ENCODE measurements at regions not wholly inside any gene's neighbourhood (a gene's known extent, or its start where the extent isn't known, plus 50 kb on each side); places are given as distances from the start of the nearest gene placed in this dataset.
A peak's percentile ranks its signal among the peaks of the same experiment; 100 is the strongest.

- ChIA-PET POLR2A (interaction anchor here (0.7 to 4.0 kb wide), 9 partner anchors 10 to 747 kb away, joined by 3 to 62 read pairs (median 5); a partner anchor contains a TSS), CTCF (interaction anchor here (0.6 to 5.3 kb wide), 5 partner anchors 15 to 873 kb away, joined by 3 to 31 read pairs (median 4); a partner anchor contains a TSS), RAD21 (ENCODE audit: unreplicated experiment) (interaction anchor here (0.6 to 3.0 kb wide), 6 partner anchors 11 to 1123 kb away, joined by 3 to 40 read pairs (median 5); a partner anchor contains a TSS), SMC1A (ENCODE audit: uncharacterized antibody, unreplicated experiment) (interaction anchor here (0.6 to 8.1 kb wide), 8 partner anchors 10 to 1102 kb away, joined by 3 to 96 read pairs (median 3); a partner anchor contains a TSS)
- H3K27me3 ChIP-seq (replicated peaks in 1 of 2; ENCODE audit: control insufficient read depth in 2 of 2, insufficient read depth in 2 of 2, low read length in 1 of 2), result no peaks in the 10 kb centered on the region
- peaks cover 53% of the 10 kb centered on the region for H3K79me2 ChIP-seq (ENCODE audit: control insufficient read depth, insufficient read depth, low read length)
- peak overlapping the region; percentile 43 for H2AFZ ChIP-seq (ENCODE audit: control insufficient read depth, low read depth, low read length)
- ATAC-seq (peak; percentile 53), FAIRE-seq (peak; percentile 81), DNase-seq (ENCODE audit: low read depth, low spot score) (peak; percentile 84)
- WGBS (ENCODE audit: insufficient coverage, insufficient replicate concordance, low lambda C conversion rate, missing lambda C conversion rate), result under 1% methylated on average over 25 of the region's 25 CpGs
- no peaks in the 10 kb centered on the region for H4K20me1 ChIP-seq (ENCODE audit: control insufficient read depth, insufficient read depth)
- intact Hi-C loops (cut with micrococcal nuclease; ENCODE audit: unreplicated experiment), result loop anchor here (1.0 to 2.0 kb wide), 2 partner anchors 14 to 669 kb away; a partner anchor contains a TSS
- peak overlapping the region; percentile 90 for H3K27ac ChIP-seq (ENCODE audit: control insufficient read depth, insufficient read depth)
- no peaks in the 10 kb centered on the region for H3K36me3 ChIP-seq (ENCODE audit: control insufficient read depth in 2 of 2, insufficient read depth in 2 of 2, low read length in 1 of 2)
- H3K4me1 ChIP-seq (ENCODE audit: control insufficient read depth, insufficient read depth, low read length), result peaks cover 10% of the 10 kb centered on the region; the same call in 1 of the 2 replicates
- H3K9me3 ChIP-seq (replicated peaks; ENCODE audit: control insufficient read depth, insufficient read depth, low read length), result no peaks in the 10 kb centered on the region
- H3K4me3 ChIP-seq, result peak overlapping the region; percentile 92
- peak overlapping the region; percentile 94 for H3K9ac ChIP-seq (ENCODE audit: control insufficient read depth, insufficient read depth, low read length)
- BruUV-seq (replicated peaks), result no TSS peak
- in situ Hi-C loops (cut with MboI), result loop anchor here (5.0 kb wide), 1 partner anchor 1114 kb away; a partner anchor contains a TSS
- H3K4me2 ChIP-seq (ENCODE audit: control insufficient read depth, insufficient read depth), result peak overlapping the region; percentile 95
- TF ChIP-seq ZBED1 (IDR thresholded peaks at IDR 0.05; ENCODE audit: borderline replicate concordance) (peak; percentile 96), MTA2 (IDR thresholded peaks at IDR 0.05; ENCODE audit: low read depth) (no peak), TBL1XR1 (IDR thresholded peaks at IDR 0.05; ENCODE audit: low read depth, low read length) (0 out of 2 replicates have a peak, but pooled peaks have one; percentile 55), NR2C2 (IDR thresholded peaks at IDR 0.05; ENCODE audit: borderline replicate concordance, control insufficient read depth, insufficient read length, low read depth) (no peak), SUPT20H (IDR thresholded peaks at IDR 0.05; ENCODE audit: borderline replicate concordance, control insufficient read depth, low read depth, low read length) (no peak), MYB (IDR thresholded peaks at IDR 0.05; ENCODE audit: borderline replicate concordance, low read depth, low read length) (no peak), POU2F2 (IDR thresholded peaks at IDR 0.05; ENCODE audit: borderline replicate concordance, low read depth, low read length) (peak; percentile 91), MXI1 (IDR thresholded peaks at IDR 0.05; ENCODE audit: low read depth, low read length) (peak; percentile 81; the same call in 1 of the 2 replicates), GATAD2B (conservative IDR thresholded peaks at IDR 0.05; ENCODE audit: low read depth) (no peak), MTA3 (IDR thresholded peaks at IDR 0.05; ENCODE audit: borderline replicate concordance, low read length) (peak; percentile 93; the same call in 1 of the 2 replicates), BHLHE40 (IDR thresholded peaks at IDR 0.05; ENCODE audit: borderline replicate concordance in 1 of 2, low read depth in 2 of 2, low read length in 1 of 2) (peak; percentile 82 to 84), SMAD1 (IDR thresholded peaks at IDR 0.05; ENCODE audit: low read depth, partially characterized antibody) (no peak), CHD2 (IDR thresholded peaks at IDR 0.05; ENCODE audit: borderline replicate concordance, low read depth, low read length) (peak; percentile 5; the same call in 1 of the 2 replicates), STAT1 (conservative IDR thresholded peaks at IDR 0.05) (no peak), POLR2AphosphoS5 (IDR thresholded peaks at IDR 0.05; ENCODE audit: low read length) (peak; percentile 96), CHD1 (IDR thresholded peaks at IDR 0.05; ENCODE audit: low read depth, low read length) (peak; percentile 77), CBFB (IDR thresholded peaks at IDR 0.05; ENCODE audit: low read depth) (peak; percentile 61), SIN3A (IDR thresholded peaks at IDR 0.05; ENCODE audit: low read depth, low read length) (no peak), HDAC2 (IDR thresholded peaks at IDR 0.05) (no peak), MEF2A (IDR thresholded peaks at IDR 0.05; ENCODE audit: insufficient read depth, low read depth, low read length) (no peak), E2F8 (IDR thresholded peaks at IDR 0.05; ENCODE audit: low read depth, partially characterized antibody) (peak; percentile 99), BMI1 (IDR thresholded peaks at IDR 0.05; ENCODE audit: borderline replicate concordance) (peak; percentile 40; the same call in 1 of the 2 replicates)
These were observed 101.6 kb upstream of the PRSS16 start for GRCh38 chr6:27145731-27146455.
